Nucleus accumbens (tissue), 56 donors: ENCODE measurements at regions not wholly inside any gene's neighbourhood (a gene's known extent, or its start where the extent isn't known, plus 50 kb on each side); places are given as distances from the start of the nearest gene placed in this dataset.

ENCODE experiments used
- DNase-seq, 56 donors: peaks; one replicate each; lab custom pipeline; 2025; lab: John Stamatoyannopoulos, UW

DNA sequence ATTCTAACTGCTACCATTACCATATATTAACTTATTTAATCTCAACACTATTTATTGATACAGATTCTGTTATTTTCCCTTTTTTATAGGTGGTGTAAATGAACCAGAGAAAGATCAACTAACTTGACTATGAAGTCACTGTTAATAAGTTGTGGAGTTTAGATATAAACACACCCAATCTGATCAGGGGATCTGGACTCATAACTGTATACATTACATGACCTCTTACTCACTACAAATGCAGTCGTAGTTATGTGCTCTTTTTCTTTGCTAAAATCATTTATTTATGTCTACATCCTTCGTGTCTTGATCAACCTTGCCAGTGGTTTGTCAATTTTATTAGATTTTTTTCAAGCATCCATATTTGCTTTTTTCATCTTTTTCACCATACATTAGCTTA, 614.8 kb upstream of the FAM241A start:
- DNase-seq = no peak

- DNase-seq = no peak
Measured at GRCh38 chr4:111535792-111536191, 609.5 kb upstream of the FAM241A start.

- no peak for DNase-seq
Measured at GRCh38 chr4:111537165-111537564, 608.1 kb upstream of the FAM241A start.

DNA sequence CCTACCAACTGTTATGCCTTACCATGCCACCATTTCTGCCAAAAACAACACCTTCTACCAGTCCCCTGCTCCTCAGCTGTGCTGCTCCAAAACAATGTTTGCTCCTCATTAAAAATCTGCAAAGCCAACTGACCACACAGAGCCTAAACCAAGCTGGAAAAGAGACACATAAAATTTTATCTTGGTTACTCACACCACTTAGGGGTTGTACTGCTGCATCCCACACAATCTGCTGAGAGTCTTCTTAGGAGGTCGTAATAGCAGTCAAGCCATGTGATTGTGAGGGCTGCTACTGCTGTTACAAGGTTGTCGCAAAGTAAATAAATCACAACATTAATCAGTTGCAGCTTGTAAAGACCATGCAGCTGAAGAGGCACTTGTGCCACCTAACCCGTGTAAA, 607.4 kb upstream of the FAM241A start:
- no peak for DNase-seq

DNA sequence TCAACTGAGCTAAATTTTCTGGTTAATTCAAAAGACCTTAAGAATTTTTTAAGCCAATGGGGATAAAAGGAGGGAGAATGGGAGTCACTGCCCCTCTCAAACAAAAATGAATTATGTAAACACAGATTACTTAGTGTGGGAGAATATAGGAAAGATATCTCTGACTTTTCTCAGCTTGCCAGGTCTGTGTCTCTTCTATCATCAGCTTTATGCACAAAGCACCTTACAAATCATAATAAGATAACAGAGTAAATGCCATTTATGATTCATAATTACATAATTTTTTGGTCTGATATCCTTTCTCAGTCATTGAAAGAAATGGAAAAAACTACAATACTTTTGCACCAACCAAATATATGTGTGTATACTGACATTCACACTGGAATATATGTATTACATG, 604.6 kb upstream of the FAM241A start:
- DNase-seq = no peak

GRCh38 chr4:111542056-111542455, 603.2 kb upstream of the FAM241A start:
- no peak for DNase-seq

GRCh38 chr4:111546881-111547280, 598.4 kb upstream of the FAM241A start:
- DNase-seq = no peak

DNA sequence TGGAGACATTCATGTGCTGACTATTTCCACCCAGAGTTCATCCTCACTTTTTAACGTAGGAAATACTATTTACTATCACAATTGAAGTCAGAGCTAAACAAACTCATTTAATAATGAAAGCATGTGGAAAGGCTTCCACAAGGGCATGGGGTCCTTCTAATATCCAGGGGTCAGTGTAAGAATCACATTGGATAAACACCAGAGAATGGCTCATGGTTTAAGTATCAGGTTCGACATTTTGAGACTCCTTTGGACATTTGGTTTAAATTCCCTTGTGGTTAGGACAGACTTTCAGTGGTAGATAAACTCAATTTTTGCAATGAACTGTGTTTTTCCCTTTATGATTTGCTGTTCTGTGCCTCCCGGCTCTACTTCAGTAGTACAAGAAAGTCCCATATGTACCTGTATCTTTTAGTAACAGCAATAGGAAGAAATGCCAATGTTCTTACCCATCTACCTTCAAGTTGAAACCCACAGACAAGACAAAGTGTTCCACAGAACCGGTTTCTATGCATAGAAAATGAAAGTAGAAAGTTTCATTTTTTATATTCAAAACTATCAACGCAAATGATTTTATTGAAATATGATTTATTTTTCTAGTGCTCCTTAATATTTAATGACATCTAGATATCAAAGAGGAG, 589.0 kb upstream of the FAM241A start:
- no peak for DNase-seq

- DNase-seq = no peak
Measured at GRCh38 chr4:111556851-111557250, 588.4 kb upstream of the FAM241A start.

DNA sequence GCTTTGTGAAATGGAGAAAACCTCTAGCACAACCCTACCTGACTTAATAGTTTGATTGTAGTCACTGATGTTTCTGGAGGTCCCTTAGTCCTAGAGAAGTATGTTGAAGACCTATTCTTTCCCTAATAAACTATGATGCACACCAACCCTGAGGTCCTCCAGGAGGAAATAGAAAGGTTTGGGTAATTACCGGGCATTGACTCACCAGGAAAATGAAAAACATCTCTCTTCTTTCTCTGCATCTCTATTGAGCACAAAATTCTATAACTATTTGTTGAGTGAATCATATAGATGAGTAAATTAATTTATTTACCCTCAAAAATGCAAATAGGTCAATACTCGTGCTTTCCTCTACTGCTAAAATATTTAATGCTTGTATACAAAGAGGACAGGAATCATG, 582.4 kb upstream of the FAM241A start:
- no peak for DNase-seq

GRCh38 chr4:111572470-111572869, 572.8 kb upstream of the FAM241A start:
- no peak for DNase-seq

DNA sequence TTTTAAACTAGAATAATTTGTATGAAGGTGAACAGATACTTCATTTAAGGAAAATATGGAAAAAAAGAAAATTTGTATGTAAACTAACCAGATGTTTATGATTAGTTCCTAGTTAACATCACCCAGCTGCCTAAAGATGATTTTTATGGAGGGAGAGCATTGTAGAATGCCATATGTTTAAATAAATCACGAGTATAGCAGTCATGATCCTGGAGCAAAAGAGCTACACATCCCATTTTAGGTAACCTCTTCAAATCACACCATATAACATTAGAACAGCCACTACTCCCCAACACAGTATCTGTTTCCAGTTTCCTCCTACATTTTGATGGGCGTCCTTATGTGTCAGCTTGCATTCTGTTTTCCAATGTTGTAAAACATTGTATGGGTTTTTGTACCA, 571.9 kb upstream of the FAM241A start:
- no peak for DNase-seq

- no peak for DNase-seq
Measured at GRCh38 chr4:111579767-111580166, 565.5 kb upstream of the FAM241A start.

- DNase-seq = no peak
Measured at GRCh38 chr4:111595456-111595855, 549.8 kb upstream of the FAM241A start.

- DNase-seq = no peak
Measured at GRCh38 chr4:111596491-111596890, 548.8 kb upstream of the FAM241A start.

DNA sequence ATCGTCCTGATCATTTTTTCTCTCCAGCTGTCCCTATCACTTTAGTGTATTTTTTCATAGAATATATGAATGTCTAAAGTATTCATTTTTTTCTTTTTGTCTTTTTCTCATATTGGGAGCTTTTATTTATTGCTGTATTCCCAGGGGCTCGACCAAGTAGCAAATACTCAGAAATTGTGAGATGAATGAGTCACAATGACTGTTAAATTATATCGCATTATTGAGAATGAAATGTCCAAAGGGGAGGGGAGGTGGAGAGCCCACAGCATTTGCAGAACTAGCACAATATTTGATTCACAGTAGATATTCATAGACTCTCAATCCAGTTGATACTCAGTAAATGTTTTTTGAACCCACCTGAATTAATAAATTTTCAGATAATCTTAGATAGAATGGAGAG, 543.6 kb upstream of the FAM241A start:
- no peak for DNase-seq

DNA sequence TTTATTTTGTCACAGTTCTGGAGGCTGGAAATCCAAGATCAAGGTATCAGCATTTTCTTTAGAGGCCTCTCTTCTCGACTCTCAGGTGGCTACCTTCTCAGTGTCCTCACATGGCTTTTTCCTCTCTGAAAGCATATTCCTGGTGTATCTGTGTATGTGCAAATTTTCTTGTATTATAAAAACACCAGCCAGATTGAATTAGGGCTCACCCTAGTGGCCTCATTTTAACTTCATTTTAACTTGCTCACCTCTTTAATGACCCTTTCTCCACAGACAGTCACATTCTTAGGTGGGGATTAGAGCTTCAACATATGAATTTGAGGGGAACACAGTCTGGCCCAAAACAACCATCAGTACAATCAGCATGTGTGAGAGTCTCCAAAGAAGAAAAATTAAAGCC, 542.4 kb upstream of the FAM241A start:
- no peak for DNase-seq

GRCh38 chr4:111605111-111605510, 540.1 kb upstream of the FAM241A start:
- no peak for DNase-seq

- no peak for DNase-seq
Measured at GRCh38 chr4:111610681-111611080, 534.6 kb upstream of the FAM241A start.

DNA sequence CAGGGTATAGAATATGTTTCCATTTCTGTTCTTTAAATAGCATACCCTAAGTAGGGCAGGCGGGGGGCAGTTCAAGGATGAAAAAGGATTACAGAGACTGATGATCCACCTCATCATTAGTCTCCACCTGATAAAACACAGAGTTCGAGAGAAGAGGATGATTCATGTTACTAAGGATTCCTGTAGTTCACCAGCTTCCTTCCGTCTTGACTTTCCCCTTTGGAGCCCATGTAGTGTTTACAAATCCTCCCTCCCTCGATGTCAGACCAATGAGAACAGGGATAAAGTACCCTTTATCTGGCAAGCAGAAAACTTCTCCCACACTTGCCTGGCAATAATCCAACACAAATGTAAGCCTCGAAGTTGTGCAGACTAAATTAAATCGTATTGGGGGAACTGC, 526.3 kb upstream of the FAM241A start:
- no peak for DNase-seq

GRCh38 chr4:111628437-111628836, 516.8 kb upstream of the FAM241A start:
- no peak for DNase-seq

DNA sequence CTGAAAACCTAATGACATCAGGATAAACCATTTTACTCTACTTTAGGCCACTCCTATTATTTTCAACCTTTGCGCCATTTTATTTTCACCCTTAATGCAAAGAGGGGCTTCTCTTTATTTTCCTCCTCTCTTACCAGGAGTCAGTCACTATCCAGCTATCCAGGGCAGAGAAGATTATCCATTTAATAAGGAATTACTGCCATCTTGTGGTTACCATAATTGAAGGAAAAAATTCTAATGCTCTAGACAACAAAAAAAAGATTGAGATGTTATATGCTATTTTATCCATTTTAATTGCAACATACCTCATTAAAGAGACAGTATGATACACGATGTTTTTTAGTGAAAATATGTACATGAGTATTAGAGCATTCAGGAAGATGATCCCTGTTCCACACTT, 514.5 kb upstream of the FAM241A start:
- DNase-seq = no peak
